NOMO-1 treated with DMSO at 0.1 percent for 48 hours (cell line): ENCODE measurements at regions not wholly inside any gene's neighbourhood (a gene's known extent, or its start where the extent isn't known, plus 50 kb on each side); places are given as distances from the start of the nearest gene placed in this dataset.
"Not testable (repeated sequence)": the region's sequence is repeated elsewhere in the genome, so short reads cannot be mapped to it uniquely, and the experiment has no call there.

ENCODE experiments used
- DNase-seq: peaks from one replicate; lab custom pipeline; 2025; ENCODE audit not compliant: unreplicated experiment; lab: John Stamatoyannopoulos, UW

DNA sequence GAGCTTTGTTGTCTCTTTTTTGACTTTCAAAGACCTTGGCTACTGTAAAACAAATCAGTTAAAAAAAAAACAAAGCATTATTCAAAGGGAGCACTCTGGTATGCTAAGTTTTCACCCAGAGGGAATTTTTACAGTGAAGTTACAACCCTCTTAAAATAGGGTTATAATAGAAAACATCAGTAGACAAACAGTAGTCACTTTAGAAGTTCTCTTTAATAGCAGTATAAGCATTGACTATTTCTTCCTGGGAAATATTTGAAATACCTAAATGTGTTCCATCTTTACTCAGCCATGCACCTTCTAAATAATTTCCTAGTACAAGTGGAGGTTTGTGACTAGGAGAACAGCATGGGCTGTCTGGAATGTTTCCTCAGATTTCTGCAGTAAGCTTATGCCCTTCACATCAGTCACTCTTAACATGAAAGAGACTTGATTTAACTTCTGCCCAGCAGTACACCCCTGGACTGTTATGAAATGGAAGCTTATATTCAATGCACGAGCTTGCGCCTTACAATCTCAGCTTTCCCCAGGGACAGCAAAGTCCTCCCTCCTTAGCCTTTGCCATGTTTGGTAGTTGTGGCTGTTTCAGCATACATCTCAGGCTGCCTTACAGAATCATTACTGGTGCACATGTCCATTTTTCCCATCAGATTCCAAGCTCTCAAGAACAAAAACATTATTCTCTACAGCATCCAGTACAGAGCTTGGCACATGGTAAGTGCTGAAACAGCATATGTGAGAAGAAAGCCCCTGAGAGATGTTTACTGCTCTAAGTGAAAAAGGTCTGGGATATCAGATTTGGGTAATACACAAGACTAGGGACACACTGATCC lies 191.5 kb downstream of the ZNF608 start:
- DNase-seq: no peak

DNA sequence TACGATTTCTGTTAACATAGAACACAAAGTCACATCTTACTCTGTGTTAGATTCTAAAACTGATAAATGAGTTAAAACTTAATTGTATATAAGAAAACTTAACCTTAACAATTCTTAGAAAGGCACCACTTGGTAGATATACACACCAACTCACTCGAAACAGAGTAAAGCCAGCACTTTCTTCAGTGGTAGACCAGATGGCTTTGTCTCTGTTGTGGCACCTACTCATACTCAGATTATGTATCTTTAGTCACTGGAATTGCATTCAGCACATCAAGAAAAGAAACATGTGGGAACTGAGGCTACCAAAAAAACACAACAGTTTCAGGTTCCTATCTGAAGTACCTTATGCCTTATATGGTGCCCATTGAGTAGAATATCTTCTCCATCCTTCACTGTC lies 192.5 kb downstream of the ZNF608 start:
- no peak for DNase-seq

DNA sequence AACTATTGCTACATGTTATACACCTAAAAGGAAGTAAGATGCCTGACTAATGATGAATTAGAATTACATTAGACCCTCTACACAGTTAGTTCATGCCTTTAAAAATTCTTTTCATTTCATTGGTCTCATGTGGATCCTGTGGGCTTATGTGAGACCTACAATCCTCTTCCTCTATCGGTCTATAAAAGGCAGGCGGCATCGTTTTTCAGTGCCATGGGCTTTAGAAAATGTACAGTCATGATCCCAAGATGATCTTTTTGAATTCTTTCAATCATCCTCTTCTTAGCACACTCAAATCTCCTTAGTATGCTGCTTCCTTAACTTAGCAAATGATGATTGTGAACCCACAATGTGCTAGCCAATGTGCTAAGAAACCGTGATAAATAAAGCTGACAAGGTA lies 193.9 kb downstream of the ZNF608 start:
- DNase-seq: no peak

DNA sequence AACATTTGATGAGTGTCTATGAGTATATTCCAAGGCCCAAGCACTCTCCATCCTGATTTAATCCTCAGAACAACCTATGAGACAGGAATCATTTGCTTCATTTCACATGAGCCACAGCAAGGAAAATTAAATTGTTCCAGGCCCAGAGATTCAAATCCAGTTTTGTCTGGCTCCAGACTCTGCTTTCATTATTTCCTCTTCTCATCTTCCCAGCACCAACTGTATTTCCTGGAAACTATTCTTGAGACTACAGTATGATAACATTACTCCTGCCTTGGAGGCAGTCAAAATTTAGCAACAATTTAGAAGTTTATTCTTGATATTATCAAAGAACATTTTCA lies 194.5 kb downstream of the ZNF608 start:
- no peak for DNase-seq

DNA sequence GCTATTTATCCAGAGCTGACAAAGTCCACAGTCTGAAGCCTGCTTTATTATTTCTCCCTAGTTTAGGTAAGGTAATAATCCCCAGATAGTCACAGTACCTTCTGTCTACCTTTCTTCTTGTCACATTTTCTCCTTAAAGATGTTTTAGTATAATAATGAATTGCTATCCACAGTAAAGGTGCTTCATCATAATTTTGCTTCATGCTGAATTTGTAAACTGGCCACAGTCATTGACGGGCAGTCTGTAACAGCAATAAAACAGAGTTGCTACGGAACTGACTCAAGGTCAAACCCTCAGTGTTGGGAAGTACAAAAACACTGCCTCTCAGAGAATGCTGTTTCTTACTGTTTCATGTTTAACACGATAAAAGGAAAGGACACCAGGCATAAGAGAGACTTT lies 195.7 kb downstream of the ZNF608 start:
- no peak for DNase-seq

DNA sequence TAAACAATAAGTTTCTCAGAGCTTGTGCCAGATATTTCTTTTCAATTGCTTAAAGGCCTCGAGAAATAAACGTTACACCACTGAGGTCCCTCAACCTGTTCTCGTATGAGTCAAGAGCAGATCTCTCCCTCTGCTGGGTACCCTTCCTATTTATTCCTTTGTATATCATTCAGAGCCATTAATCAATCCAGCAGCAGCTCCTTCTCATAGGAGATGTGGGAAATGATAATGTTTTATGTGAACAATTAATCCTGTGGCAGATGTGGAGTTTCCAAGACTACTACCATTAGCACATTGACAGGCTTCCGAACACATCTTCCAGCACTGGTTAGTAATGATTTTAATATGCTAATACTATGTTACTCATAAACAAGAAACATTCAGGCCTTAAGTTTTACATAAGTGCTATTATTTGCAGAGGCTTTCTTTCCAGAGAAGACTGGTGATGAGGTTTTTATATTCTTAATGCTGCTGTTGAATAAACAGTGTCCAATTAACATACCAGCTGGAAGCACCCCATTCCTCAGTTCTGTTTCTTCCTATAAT lies 196.5 kb downstream of the ZNF608 start:
- no peak for DNase-seq

DNA sequence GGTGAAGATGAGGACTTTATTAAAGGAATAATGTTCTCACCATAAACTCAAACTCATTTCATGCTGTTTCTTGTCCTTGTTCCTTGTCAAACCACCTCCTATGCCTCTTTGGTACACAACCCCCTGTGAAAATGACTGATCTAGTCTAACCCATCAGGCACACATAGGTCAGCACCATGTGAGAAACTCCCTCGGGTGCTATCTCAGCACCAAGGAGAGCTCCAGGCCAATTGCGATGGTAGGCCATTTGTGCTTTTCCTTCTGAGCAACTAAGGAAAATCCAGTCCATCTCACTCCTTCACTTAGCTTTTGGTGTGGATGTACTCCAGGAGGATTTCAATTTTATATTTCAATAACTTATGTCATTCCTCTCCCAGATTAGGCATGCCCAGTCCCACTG lies 199.8 kb downstream of the ZNF608 start:
- DNase-seq: no peak

DNA sequence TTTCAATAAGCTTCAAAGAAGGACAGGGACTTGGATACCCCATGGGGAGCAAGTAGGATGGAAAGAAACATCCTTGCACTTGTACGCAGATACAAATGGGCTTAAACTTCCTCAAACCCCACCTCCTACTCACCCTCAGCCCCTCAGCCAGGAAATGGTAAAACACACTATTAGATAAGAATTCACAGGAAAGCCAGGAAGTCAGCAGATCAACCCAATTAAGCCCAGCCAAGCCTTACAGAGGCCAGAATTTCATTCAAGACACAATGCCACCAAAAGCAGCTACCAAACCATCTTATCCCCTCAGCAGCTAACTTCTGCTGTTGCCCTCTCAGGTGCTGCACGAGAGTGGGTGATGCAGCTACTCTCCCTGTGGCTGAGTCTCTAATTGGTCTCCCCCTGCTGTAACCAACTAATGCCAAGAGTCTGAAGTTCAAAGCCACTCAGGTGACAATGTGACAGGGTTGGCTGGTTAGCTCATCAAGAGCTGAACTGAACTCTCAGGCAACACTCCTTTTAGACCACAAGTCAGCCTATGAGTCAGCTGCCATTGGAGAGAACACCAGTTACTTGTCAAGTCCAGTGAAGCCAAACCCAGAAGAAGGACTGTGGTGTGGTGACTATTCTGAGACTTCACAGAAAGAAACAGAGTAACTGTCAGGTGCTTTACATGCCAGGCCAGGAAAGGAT lies 201.9 kb downstream of the ZNF608 start:
- no peak for DNase-seq

DNA sequence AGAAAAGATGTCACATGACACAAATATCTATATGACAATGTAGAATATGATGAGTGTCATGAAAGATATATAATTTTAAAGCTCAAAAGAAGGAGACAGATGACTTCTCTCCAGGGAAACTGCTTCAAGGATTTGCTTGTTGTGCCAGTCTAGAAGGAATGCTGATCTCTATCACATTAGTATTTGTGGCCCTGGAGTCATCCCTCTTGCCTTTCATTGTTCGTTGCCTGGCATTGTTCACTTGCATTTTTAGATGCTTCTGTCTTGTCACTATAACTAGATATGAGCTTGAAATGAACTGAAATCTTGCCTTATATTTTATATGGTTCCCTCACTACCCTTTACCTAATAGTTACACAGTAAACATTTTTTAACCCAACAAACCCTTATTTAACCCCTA lies 207.5 kb downstream of the ZNF608 start:
- no peak for DNase-seq

DNA sequence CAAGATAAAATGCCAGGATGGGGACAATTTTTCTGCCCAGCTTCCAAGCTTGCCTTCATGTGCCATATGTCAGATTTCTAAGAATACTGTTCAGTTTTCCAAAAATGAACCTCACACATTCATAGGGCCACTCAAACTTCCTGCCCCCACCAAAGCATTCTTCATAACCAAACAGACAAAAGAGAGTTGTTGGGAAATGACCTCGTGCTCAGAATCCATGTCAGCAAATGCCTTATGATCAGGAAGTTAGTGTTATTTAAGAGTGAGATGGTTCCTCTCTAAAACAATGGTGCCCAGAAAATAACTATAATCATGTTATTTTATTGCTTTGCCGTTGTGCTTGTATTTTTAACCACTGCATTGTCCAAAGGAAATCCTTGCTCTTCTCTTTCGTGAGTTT lies 208.2 kb downstream of the ZNF608 start:
- DNase-seq: no peak

DNA sequence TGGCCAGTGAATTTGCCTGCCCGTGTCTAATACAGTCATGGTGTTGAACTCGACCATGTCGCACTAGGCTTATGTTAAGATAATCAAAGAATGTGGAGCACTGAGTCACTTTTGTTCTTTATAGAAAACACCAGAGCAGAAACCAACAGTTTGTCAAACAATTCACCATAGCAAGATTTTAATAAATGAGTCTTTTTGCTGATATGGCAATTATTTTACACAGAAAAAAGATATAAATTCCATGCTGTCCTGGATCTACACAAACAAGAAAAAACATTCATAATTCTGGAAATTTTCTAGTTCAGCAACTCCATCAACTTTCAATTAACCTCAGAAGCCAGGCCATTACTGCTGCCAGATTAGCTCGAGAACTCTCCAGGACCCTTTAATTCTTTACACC lies 208.9 kb downstream of the ZNF608 start:
- DNase-seq: no peak

DNA sequence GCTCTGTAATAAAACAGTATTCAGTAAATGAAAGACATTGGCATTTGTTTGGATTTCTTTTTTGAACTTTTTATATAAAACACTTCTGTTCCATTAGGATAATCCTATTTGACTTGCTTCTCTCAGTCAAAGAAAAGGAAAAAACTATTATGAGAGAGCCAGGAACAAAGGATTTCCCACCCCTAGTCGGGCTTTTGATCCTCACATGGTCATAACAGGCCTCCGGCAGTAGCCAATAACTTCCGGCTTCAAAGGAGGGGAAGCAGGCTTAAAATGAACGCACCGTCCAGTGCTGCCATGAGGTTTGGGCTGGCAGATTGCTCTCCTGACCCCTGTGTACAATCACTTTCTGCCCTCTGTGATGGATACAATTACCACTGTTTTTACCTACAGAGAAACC lies 209.3 kb downstream of the ZNF608 start:
- DNase-seq: no peak

DNA sequence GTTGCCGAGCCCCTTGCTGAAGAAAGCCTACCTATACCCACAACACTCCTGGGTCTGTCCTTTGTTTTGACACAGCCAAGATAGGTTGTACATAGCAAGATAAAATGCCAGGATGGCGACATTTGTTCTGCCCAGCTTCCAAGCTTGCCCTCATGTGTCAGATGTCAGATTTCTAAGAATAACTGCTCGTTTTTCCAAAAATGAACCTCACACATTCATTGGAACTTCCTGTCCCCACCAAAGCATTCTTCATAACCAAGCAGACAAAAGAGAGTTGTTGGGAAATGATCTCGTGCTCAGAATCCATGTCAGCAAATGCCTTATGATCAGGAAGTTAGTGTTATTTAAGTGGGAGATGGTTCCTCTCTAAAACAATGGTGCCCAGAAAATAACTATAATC lies 210.1 kb downstream of the ZNF608 start:
- DNase-seq: no peak

DNA sequence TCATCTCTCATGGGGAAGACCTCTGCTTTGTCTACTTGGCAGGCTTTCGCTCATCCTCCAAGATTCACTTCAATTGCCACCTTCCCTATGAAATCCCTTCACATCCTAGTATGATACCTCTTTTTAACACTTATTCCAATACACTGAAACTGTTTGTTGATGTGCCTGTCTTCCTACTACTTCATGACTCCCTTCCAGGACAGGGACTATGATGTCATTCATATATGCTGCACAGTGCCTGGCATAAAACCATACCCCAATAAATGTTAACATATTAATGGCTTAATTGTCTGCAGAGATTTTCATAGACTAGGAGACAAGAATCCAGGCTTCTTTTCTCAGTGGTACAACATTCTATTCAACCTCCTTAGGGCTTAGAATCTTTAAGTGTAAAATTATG lies 215.5 kb downstream of the ZNF608 start:
- no peak for DNase-seq

DNA sequence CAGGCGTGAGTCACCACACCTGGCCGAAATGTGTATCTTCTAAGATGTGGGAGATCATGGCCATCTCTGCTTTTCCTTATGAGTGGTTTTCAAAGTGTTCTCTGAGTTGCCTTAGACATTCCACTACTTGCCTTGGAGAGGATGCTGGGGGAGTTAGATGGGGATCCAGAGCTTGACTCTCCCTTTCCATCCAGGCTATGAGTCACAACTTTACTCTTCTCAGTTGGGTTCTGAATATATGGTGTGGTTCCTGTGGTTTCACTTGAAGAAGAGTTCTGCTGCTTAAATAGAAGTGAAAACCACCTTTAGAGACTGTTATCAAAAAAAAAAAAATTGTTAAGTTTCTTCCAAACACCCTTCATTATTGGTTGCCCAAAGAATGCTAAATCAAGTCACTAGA lies 217.6 kb downstream of the ZNF608 start:
- DNase-seq: no peak

DNA sequence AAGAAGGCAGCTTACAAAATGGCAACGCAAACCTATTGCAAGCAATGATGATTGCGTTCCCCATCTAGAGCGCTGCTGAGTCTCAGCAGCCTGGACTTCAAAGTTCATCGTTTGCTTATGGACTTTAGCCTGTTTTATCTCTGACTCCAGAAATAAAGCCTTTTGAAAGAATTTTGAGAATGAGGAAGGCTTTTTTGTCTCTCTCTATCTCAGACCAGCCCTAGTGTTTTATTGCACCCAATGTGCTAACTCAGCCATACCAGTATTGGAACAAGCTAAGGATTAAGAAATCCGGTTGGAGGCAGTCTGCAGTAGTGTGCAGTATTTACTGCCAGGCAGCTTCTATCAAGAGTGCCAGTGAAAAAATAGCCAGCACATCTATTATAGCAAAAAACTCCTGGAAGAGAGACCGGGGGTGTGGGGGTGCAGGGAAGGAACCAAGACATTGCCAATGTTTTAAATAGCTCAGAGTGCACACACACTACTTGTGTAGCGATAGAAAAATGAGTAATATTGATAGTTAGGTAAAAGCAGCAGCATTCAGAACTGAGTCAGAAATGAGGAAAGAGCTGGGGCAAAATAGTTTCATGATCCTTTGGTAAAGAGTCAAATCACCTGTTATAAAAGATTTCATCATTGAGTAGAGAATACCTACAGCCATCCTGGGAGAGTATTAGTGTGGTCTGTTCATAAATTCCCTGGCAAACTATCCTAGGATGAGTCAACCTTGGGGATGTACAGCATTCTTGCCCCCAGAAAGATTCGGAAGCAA lies 219.0 kb downstream of the ZNF608 start:
- no peak for DNase-seq

DNA sequence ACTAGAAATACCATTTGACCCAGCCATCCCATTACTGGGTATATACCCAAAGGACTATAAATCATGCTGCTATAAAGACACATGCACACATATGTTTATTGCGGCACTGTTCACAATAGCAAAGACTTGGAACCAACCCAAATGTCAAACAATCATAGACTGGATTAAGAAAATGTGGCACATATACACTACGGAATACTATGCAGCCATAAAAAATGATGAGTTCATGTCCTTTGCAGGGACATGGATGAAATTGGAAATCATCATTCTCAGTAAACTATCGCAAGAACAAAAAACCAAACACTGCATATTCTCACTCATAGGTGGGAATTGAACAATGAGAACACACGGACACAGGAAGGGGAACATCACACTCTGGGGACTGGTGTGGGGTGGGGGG lies 220.4 kb downstream of the ZNF608 start:
- DNase-seq: not testable (repeated sequence)

DNA sequence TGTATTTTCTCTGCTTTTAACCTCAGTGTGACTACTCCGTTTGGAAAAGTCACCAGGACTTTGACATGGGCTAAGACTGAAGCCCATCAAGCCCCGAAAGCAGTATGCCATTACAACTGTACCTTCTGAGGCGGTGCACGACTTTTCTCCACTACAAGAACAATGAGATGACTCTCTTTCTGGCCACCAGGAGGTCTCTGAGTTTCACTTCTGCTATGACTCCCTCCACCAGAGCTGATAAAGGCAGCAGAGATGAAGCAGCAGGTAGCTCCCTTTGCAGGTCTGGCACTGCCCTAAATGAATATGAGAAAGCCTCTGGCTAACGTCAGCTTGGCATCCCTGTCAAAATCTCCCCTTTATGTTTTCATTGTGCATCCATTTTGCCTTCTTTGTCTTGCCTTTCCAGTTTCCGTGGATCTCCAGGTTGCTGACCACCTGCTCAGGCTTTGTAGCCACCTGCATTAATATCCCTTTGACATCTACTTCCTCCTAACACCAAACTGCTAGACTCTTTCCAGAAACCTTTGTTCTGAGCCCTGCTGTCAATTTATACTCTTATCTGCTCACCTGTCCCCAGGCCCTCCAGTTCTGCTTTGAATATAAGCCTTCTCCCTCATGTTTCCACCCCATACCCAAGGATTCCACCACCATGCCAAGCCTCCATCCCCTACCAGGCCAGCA lies 221.7 kb downstream of the ZNF608 start:
- peak; percentile 77 for DNase-seq

DNA sequence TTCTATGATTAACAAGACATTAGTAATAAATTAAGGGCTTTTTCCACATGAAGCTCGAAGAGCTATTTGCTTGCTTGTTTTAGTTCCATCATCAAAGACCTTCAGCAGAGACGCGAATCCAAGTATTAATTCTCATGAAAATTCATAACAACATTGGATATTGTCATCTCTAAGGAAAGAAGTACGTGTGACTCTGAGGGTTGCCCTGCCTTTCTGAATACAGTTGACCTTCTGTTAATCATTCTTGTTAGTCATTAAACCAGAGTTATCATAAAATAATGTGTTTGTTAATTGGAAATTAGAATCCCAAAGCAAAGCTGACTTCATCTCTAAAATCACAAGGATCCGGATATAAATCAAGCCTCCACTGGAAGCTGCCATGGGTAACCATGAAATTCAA lies 222.5 kb downstream of the ZNF608 start:
- DNase-seq: no peak

DNA sequence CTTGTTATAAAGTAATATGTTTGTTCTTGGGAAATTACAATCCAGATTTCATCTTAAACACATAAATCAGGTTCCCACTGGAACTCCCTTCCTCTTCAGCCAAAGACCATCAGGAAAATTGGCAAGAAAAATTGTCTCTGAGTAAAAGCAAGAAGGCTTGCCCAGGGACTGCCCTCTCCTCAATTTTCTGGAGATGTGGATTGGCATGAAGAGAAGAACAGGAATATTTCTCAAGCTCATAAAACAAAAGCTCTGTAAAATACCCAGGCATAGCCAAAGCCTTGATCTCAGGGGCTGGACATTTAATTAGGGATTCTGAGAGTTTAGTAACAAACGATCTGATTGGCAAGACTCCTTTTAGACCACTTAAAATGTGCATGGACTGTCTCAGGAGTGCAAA lies 223.4 kb downstream of the ZNF608 start:
- no peak for DNase-seq
